ENCODE measurements at regions not wholly inside any gene's neighbourhood (a gene's known extent, or its start where the extent isn't known, plus 50 kb on each side); places are given as distances from the start of the nearest gene placed in this dataset.

- TF ChIP-seq POLR2AphosphoS5 (IDR thresholded peaks at IDR 0.05; ENCODE audit: borderline replicate concordance, low read depth, low read length): no peak
- TF ChIP-seq EZH2 (IDR thresholded peaks at IDR 0.05): no peak
These were observed 603.4 kb upstream of the CDH11 start for GRCh38 chr16:65725156-65725845.
